ENCODE measurements at regions not wholly inside any gene's neighbourhood (a gene's known extent, or its start where the extent isn't known, plus 50 kb on each side); places are given as distances from the start of the nearest gene placed in this dataset.

DNA sequence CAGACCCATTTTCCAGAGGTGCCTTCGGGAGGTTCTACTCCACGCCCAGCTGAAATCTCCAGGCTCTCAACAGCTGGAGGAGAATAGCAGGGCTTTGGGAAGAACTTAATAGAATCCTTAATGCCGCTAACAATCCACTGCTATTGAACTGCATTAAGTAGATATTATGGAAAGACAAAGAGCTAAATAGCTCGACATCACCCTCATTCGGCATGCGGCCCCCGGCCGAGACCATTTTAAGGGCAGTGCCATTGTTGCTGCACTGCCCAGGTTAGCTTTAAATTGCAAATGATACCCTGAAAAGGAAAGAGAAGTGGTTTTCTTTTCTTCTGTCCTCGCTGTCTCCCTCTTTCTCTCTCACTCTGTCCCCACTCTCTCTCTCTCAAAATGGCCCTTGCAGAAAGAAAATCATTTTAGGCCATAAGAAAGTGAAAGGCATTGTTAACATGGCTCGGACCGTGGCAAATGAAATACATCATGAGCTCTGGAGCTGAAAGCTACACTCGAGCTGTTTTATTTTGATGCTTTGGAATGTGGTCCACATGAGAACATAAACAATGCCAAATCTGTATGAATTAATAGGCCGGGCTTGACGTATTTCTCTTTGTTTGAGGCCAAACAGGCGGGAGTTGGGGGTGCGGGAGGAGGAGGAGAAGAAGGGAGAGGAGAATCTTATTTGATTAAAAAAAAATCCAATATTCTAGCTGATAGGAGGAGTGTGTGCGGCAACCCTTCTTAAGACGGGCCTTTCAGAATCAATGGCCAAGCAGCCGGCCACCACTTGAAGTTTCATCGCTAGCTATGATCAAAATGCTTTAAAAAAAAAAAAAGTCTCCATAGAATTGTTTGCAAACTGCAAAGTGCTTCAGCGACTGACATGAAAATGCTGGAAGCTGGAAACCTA, 298.8 kb upstream of the IRX3 start:
- no peak overlapping the region for H3K4me2 ChIP-seq (ENCODE audit: low read length)
- H3K4me1 ChIP-seq: no peaks in the 10 kb centered on the region
- H3K36me3 ChIP-seq (ENCODE audit: control insufficient read depth, insufficient read depth, low read length): no peaks in the 10 kb centered on the region

DNA sequence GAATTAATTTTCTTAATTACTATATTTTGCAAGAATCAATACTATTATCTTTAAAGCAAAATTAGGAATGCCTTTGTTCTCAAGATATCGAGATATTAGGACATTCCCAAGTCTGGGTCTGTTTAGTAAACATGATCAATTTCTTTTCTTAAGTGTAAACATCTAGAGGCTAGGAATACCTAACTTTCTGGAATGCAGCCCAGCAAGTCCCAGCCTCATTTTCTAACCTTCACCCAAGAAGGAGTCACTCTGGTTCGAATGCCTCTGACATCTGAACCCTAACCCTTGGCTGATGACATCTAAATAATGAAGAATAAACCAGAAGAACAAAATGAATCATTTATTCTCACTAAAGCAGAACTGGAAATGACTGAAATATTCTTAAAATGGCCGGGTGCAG, 297.5 kb upstream of the IRX3 start:
- Histone ChIP-seq H3K27me3 (ENCODE audit: control insufficient read depth, insufficient read depth, low read length) (no peaks in the 10 kb centered on the region), H3K4me3 (ENCODE audit: low read depth, low read length) (no peak overlapping the region), H2AFZ (no peak overlapping the region)

More for the DNA sequence above, 298.8 kb upstream of the IRX3 start:
- Histone ChIP-seq H3K4me3 (ENCODE audit: low read depth, low read length) (no peak overlapping the region), H3K79me2 (no peaks in the 10 kb centered on the region), H3K27ac (no peak overlapping the region), H3K9ac (no peak overlapping the region), H2AFZ (no peak overlapping the region), H3K9me3 (ENCODE audit: control insufficient read depth, low read length) (no peaks in the 10 kb centered on the region), H3K27me3 (ENCODE audit: control insufficient read depth, insufficient read depth, low read length) (no peaks in the 10 kb centered on the region)
- TF ChIP-seq, protein P1, sequence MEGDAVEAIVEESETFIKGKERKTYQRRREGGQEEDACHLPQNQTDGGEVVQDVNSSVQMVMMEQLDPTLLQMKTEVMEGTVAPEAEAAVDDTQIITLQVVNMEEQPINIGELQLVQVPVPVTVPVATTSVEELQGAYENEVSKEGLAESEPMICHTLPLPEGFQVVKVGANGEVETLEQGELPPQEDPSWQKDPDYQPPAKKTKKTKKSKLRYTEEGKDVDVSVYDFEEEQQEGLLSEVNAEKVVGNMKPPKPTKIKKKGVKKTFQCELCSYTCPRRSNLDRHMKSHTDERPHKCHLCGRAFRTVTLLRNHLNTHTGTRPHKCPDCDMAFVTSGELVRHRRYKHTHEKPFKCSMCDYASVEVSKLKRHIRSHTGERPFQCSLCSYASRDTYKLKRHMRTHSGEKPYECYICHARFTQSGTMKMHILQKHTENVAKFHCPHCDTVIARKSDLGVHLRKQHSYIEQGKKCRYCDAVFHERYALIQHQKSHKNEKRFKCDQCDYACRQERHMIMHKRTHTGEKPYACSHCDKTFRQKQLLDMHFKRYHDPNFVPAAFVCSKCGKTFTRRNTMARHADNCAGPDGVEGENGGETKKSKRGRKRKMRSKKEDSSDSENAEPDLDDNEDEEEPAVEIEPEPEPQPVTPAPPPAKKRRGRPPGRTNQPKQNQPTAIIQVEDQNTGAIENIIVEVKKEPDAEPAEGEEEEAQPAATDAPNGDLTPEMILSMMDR (IDR thresholded peaks at IDR 0.05): no peak

DNA sequence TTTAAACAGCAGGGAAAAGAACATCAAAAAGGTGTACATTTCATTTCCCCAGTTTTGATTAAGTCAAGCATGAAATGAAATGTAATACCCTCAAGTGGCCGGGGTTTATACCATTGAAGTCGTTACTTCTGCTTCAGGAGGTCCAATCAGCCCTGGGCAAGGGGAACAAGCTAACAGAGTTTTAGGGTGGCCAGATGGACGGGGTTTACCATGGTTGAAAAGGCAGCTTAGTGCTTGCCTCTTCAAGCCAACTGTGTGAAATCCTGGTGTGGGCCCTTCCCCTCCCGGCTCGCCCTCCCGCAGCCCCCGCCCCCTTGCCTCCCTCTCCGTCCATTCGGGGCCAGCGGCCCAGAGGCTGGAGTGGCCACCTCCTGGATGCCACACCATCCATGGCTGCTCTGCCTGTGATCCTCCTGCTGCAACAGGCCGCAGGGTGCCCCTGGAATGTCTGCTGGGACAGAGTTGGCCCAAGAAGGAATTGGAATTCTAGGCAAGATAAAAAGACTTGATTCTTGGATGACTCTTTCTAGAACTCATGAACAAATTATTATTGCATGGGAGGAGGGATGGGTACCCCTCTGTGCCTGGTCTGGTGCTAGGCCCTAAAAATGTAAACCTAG, 296.2 kb upstream of the IRX3 start:
- no peak overlapping the region for H3K27ac ChIP-seq
- H2AFZ ChIP-seq: no peak overlapping the region
- H3K9ac ChIP-seq: no peak overlapping the region
- H3K4me1 ChIP-seq: no peaks in the 10 kb centered on the region
- no peaks in the 10 kb centered on the region for H3K27me3 ChIP-seq (ENCODE audit: control insufficient read depth, insufficient read depth, low read length)
- no peak overlapping the region for H3K4me2 ChIP-seq (ENCODE audit: low read length)
- H3K79me2 ChIP-seq: no peaks in the 10 kb centered on the region
- H3K9me3 ChIP-seq (ENCODE audit: control insufficient read depth, low read length): no peaks in the 10 kb centered on the region
- no peaks in the 10 kb centered on the region for H3K36me3 ChIP-seq (ENCODE audit: control insufficient read depth, insufficient read depth, low read length)
- TF ChIP-seq, protein P1 (IDR thresholded peaks at IDR 0.05): no peak
- no peak overlapping the region for H3K4me3 ChIP-seq (ENCODE audit: low read depth, low read length)

More for the DNA sequence above, 297.5 kb upstream of the IRX3 start:
- Histone ChIP-seq H3K9me3 (ENCODE audit: control insufficient read depth, low read length) (no peaks in the 10 kb centered on the region), H3K9ac (no peak overlapping the region), H3K79me2 (no peaks in the 10 kb centered on the region), H3K36me3 (ENCODE audit: control insufficient read depth, insufficient read depth, low read length) (no peaks in the 10 kb centered on the region), H3K4me1 (no peaks in the 10 kb centered on the region), H3K4me2 (ENCODE audit: low read length) (no peak overlapping the region), H3K27ac (no peak overlapping the region)
- TF ChIP-seq, protein P1 (IDR thresholded peaks at IDR 0.05): no peak

DNA sequence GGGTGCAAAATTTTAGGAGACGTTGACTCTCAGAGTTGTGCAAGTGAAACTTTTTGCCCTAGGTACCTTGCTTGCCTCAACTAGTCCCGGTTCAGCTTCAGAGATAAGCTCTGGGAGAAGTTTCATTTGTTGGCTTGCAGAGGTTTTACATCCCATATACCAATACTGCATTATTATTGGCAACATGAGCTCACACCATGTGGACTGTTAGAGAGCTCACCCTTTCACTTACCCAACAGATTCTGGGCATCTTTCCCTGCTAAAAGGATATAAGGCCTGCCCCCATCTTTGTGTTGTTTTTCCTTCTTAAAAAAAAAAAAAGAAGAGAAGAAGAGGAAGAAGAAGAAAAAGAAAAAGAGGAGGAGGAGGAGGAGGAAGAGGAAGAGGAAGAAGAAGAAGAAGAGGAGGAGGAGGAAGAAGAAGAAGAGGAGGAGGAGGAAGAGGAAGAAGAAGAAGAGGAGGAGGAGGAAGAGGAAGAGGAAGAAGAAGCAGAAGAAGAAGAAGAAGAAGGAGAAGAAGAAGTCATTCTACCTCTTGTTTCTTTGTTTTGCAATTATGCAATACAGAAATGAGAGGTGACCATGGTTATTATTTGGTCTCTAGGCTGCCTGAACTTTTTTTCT, 292.6 kb upstream of the IRX3 start:
- no peak overlapping the region for H3K27ac ChIP-seq
- no peaks in the 10 kb centered on the region for H3K9me3 ChIP-seq (ENCODE audit: control insufficient read depth, low read length)
- no peaks in the 10 kb centered on the region for H3K27me3 ChIP-seq (ENCODE audit: control insufficient read depth, insufficient read depth, low read length)
- no peak overlapping the region for H3K9ac ChIP-seq
- H2AFZ ChIP-seq: no peak overlapping the region
- H3K4me2 ChIP-seq (ENCODE audit: low read length): no peak overlapping the region
- H3K4me1 ChIP-seq: no peaks in the 10 kb centered on the region
- no peaks in the 10 kb centered on the region for H3K79me2 ChIP-seq
- no peaks in the 10 kb centered on the region for H3K36me3 ChIP-seq (ENCODE audit: control insufficient read depth, insufficient read depth, low read length)
- no peak overlapping the region for H3K4me3 ChIP-seq (ENCODE audit: low read depth, low read length)
- TF ChIP-seq, protein P1 (IDR thresholded peaks at IDR 0.05): no peak
